IPS-20b (cell line): ENCODE measurements at regions not wholly inside any gene's neighbourhood (a gene's known extent, or its start where the extent isn't known, plus 50 kb on each side); places are given as distances from the start of the nearest gene placed in this dataset.

Experiments
- H3K27ac ChIP-seq: one replicate; pipeline ENCODE4 v1.5.1; 2013; ENCODE audit warnings: low read length
- H3K27me3 ChIP-seq: 2 replicates; pipeline ENCODE4 v1.6.1; 2013; ENCODE audit warnings: mild to moderate bottlenecking, low read length, inconsistent platforms; ENCODE audit not compliant: insufficient read depth
- H3K36me3 ChIP-seq: 2 replicates; pipeline ENCODE4 v1.6.1; 2013; ENCODE audit warnings: low read depth, mild to moderate bottlenecking, inconsistent platforms, low read length, moderate library complexity; ENCODE audit not compliant: insufficient read depth
- H3K4me1 ChIP-seq: 2 replicates; pipeline ENCODE4 v1.6.1; 2013; ENCODE audit warnings: mild to moderate bottlenecking, control low read depth, inconsistent platforms, low read length, moderate library complexity; ENCODE audit not compliant: insufficient read depth
- H3K4me3 ChIP-seq: 2 replicates; pipeline ENCODE4 v1.5.1; 2013; ENCODE audit warnings: mild to moderate bottlenecking, low read length, inconsistent platforms
- H3K9ac ChIP-seq: 2 replicates; pipeline ENCODE4 v1.6.1; 2013; ENCODE audit warnings: low read depth, mild to moderate bottlenecking, inconsistent platforms, low read length, moderate library complexity
- H3K9me3 ChIP-seq: 2 replicates; pipeline ENCODE4 v1.6.1; 2013; ENCODE audit warnings: mild to moderate bottlenecking, low read depth, low read length, inconsistent platforms; ENCODE audit not compliant: insufficient read depth

DNA sequence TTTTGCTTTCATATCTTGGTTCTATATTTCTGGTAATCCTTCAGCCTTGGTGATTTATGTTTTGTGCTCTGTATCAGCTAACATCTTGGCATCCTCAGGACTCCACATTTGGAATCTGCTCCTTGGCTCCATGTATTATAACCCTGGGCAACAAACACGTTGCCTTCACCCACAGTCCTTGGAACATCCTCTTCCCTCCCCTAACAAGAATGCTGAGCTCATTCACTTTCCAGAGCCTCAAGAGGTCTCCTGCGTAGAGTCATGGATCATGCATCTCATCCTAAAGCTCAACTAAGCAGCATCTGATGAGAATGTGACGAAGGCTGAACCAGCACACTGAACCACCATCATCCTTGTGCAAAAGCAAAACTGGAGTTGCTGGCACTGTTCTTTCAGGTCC lies 60.5 kb upstream of the C1GALT1C1 start:
- Histone ChIP-seq H3K4me3 (no peak overlapping the region), H3K27ac (no peak overlapping the region), H3K27me3 (no peaks in the 10 kb centered on the region), H3K36me3 (no peaks in the 10 kb centered on the region), H3K9me3 (no peaks in the 10 kb centered on the region), H3K9ac (no peak overlapping the region), H3K4me1 (no peaks in the 10 kb centered on the region)

DNA sequence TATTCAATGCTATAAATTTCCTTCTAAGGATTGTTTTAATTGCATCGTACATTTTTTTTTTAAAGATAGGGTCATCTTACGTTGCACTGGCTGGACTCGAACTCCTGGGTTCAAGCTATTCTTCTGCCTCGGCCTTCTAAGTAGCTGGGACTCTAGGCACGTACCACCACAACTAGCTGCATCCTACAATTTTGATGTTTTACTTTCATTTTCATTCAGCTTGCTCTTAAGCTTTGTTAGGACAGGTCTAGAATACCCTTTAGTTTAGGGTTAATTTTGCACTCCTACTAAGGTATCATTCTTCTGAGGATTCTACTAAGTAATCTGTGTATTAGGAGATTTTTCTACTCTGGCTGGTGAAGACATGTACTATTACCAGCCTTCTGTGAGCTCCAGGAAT lies 50.2 kb upstream of the C1GALT1C1 start:
- Histone ChIP-seq H3K27me3 (no peaks in the 10 kb centered on the region), H3K4me1 (no peaks in the 10 kb centered on the region), H3K27ac (no peak overlapping the region), H3K9me3 (no peaks in the 10 kb centered on the region), H3K4me3 (no peak overlapping the region), H3K9ac (no peak overlapping the region), H3K36me3 (no peaks in the 10 kb centered on the region)
